Upper lobe of left lung (tissue), 6 donors: ENCODE measurements at regions not wholly inside any gene's neighbourhood (a gene's known extent, or its start where the extent isn't known, plus 50 kb on each side); places are given as distances from the start of the nearest gene placed in this dataset.
"Not testable (repeated sequence)": the region's sequence is repeated elsewhere in the genome, so short reads cannot be mapped to it uniquely, and the experiment has no call there.

Experiments used
- ATAC-seq, 2 donors: fragments of 200-7000 bp; cut with Tn5 transposase; one replicate each; pipeline ENCODE4 v1.9.1; 2022; ENCODE audit warnings: mild to moderate bottlenecking in 2 of 2, moderate library complexity in 2 of 2; ENCODE audit not compliant: low FRiP score in 2 of 2
- DNase-seq, 2 donors: peaks; one replicate each; pipeline ENCODE4 v3.0.0-alpha.2; 2019 to 2020
- H3K27ac ChIP-seq, 4 donors: fragments of 200-600 bp; sonication (generic); one replicate each; pipeline ENCODE4 v1.5.1; 2016 to 2019
- H3K27me3 ChIP-seq, 4 donors: fragments of 200-600 bp; sonication (generic); one replicate each; pipeline ENCODE4 v1.5.1; 2017 to 2019
- H3K36me3 ChIP-seq, 4 donors: fragments of 200-600 bp; sonication (generic); one replicate each; pipeline ENCODE4 v1.5.1; 2016 to 2019
- H3K4me1 ChIP-seq, 4 donors: fragments of 200-600 bp; sonication (generic); one replicate each; pipeline ENCODE4 v1.5.1; 2018 to 2019
- H3K4me3 ChIP-seq, 4 donors: fragments of 200-600 bp; sonication (generic); one replicate each; pipeline ENCODE4 v1.5.1; 2017 to 2019; ENCODE audit warnings: mild to moderate bottlenecking in 2 of 4, moderate library complexity in 1 of 4
- H3K9me3 ChIP-seq, 4 donors: fragments of 200-600 bp; sonication (generic); one replicate each; pipeline ENCODE4 v1.5.1; 2018 to 2019
- EP300 ChIP-seq, 4 donors: sonication (generic); formaldehyde crosslinking; IDR thresholded peaks; one replicate each; pipeline ENCODE4 v1.5.1; 2017; ENCODE audit warnings: antibody characterized with exemption in 4 of 4, control low read depth in 2 of 4
- POLR2A ChIP-seq, 4 donors: fragments of 450-650 bp; IDR thresholded peaks; one replicate each; pipeline ENCODE4 v1.5.1; 2016 to 2017; ENCODE audit warnings: antibody characterized with exemption in 4 of 4, mild to moderate bottlenecking in 2 of 4
- POLR2AphosphoS5 ChIP-seq, 2 donors: sonication (generic); formaldehyde crosslinking; IDR thresholded peaks; one replicate each; pipeline ENCODE4 v1.5.1; 2017; ENCODE audit warnings: antibody characterized with exemption in 2 of 2
- WGBS, 2 donors: methylation state at CpG; one replicate each; pipeline ENCODE4 v1.1.5; 2017 to 2018; 5-methylcytosine and 5-hydroxymethylcytosine counted together
- TF ChIP-seq, protein P1 (sequence below), 6 experiments: fragments of 450-650 bp in 4 of 6; fragments of 200-600 bp in 2 of 6; sonication (generic) in 2 of 6; IDR thresholded peaks; one replicate each; pipeline ENCODE4 v1.5.1; 2016 to 2019; ENCODE audit warnings: antibody characterized with exemption in 6 of 6
- donor health status: DM: no; HTN: no; CAD: no; lungs with moderate emphysema.
- donor health status: DM: no; HTN: yes; CAD: no; lungs with severe emphysema.

DNA sequence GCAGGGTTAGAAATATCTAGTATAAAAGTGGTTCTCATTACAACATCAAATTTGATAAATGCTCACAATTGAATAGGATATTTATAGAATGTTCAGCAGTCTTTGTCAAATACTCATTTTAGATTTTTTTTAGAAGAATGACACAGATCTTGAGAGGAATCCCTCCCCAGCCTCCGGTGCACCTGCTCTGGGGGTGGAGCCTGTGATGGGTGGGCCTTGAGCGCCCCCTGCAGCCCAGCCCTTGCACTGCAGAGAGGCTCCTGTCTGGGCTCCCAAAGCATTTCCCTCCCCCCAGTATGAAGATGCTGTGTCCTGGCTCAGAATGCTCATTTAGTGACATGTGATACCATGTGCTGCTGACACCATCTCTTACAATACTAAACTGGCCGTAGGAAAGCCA lies 792.3 kb downstream of the TMEM121 start:
- 30 to 32% methylated on average over 2 to 3 of the region's 3 CpGs for WGBS, 2 donors
- ATAC-seq (no peak), DNase-seq (peak in 1 of 2 donors; percentile 79)
- TF ChIP-seq, protein P1, sequence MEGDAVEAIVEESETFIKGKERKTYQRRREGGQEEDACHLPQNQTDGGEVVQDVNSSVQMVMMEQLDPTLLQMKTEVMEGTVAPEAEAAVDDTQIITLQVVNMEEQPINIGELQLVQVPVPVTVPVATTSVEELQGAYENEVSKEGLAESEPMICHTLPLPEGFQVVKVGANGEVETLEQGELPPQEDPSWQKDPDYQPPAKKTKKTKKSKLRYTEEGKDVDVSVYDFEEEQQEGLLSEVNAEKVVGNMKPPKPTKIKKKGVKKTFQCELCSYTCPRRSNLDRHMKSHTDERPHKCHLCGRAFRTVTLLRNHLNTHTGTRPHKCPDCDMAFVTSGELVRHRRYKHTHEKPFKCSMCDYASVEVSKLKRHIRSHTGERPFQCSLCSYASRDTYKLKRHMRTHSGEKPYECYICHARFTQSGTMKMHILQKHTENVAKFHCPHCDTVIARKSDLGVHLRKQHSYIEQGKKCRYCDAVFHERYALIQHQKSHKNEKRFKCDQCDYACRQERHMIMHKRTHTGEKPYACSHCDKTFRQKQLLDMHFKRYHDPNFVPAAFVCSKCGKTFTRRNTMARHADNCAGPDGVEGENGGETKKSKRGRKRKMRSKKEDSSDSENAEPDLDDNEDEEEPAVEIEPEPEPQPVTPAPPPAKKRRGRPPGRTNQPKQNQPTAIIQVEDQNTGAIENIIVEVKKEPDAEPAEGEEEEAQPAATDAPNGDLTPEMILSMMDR (IDR thresholded peaks at IDR 0.05): peak in 1 of 6 experiments; percentile 23
- TF ChIP-seq POLR2A (IDR thresholded peaks at IDR 0.05): no peak
- no peak for TF ChIP-seq EP300 (IDR thresholded peaks at IDR 0.05)
- no peak overlapping the region for H3K4me3 ChIP-seq
- H3K27ac ChIP-seq: no peak overlapping the region
- no peaks in the 10 kb centered on the region for H3K27me3 ChIP-seq
- no peaks in the 10 kb centered on the region for H3K4me1 ChIP-seq
- no peaks in the 10 kb centered on the region for H3K9me3 ChIP-seq
- no peaks in the 10 kb centered on the region for H3K36me3 ChIP-seq

DNA sequence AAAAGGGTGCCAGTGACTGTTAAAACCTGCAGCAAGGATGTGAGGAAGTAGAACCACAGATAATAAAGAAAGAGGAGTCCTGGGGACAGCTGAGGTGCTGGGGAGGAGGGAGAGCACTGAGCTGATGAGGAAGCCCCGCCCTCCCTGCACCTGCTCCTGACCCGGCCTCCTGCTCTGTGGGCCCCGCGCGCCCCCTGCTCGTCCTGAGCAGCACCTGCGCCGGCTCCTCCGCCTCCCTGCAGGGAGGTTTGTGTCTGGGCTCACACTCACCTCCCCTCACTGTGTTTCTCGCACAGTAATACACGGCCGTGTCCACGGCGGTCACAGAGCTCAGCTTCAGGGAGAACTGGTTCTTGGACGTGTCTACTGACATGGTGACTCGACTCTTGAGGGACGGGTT lies 797.6 kb downstream of the TMEM121 start:
- H3K4me1 ChIP-seq, ATAC-seq, H3K4me3 ChIP-seq, H3K27me3 ChIP-seq, H3K9me3 ChIP-seq, H3K36me3 ChIP-seq, H3K27ac ChIP-seq: not testable (repeated sequence)
- peak in 1 of 2 donors; percentile 61 for DNase-seq
- WGBS, 2 donors: 67 to 81% methylated on average over 13 to 17 of the region's 17 CpGs

DNA sequence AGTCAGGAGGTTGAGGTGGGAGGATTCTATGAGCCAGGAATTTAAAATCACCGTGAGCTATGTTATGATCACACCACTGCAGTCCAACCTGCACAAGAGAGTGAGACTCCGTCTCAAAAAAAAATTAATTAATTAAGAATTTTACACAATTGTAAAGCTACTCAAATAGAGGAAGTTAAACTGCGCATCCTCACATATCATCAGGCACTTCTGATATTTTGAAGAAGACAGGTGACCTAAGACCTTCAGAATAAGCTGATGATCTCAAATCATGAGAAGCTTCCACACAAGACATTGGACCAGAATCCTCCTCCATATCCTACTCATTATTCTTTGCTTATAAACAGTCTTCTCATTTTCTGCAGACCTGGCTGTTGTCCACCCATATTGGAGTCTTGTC lies 800.9 kb downstream of the TMEM121 start:
- no peaks in the 10 kb centered on the region for H3K9me3 ChIP-seq
- H3K27me3 ChIP-seq: no peaks in the 10 kb centered on the region
- DNase-seq (no peak), ATAC-seq (no peak)
- H3K27ac ChIP-seq: no peak overlapping the region
- no peaks in the 10 kb centered on the region for H3K4me1 ChIP-seq
- WGBS, 2 donors: 56 to 72% methylated on average over 3 of the region's 3 CpGs
- TF ChIP-seq EP300 (IDR thresholded peaks at IDR 0.05) (no peak), POLR2AphosphoS5 (IDR thresholded peaks at IDR 0.05) (no peak), POLR2A (IDR thresholded peaks at IDR 0.05) (no peak)
- TF ChIP-seq, protein P1 (IDR thresholded peaks at IDR 0.05): no peak
- no peak overlapping the region for H3K4me3 ChIP-seq
- no peaks in the 10 kb centered on the region for H3K36me3 ChIP-seq

DNA sequence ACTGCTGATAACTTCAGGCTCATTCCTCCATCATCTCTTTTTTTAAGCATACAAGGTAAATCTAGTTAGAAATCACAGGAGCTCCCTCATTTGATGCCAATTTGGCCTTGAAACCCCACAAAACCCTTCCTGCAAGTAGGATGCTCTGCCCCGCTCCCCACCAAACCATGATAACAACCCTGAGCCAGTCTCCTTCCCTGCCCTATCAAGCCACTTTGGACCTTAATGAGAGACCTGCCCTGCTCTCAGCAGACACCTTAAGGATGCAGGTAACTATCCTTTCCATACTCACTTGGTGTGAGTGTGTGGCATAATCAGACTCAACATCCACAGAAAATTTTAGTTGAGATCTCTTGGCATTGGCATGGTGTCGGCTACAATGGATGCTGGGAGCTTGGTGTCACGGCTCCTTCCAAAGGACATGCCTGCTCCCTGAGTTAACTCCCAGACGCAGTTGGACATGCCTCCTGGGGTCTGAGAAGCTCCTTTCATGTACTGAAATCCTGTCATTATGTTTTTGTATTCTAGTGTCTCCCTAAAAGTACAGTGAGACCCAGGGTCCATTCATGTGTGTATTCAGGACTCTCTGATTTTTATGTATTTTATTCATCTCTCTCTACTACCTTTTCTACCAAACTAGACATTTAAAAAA lies 801.4 kb downstream of the TMEM121 start:
- not testable (repeated sequence) for DNase-seq, H3K27ac ChIP-seq, H3K27me3 ChIP-seq, H3K9me3 ChIP-seq, H3K4me1 ChIP-seq, H3K36me3 ChIP-seq, H3K4me3 ChIP-seq
- peak in 1 of 2 donors; percentile 45 for ATAC-seq
- 62% methylated on average over 4 of the region's 4 CpGs for WGBS, 2 donors

DNA sequence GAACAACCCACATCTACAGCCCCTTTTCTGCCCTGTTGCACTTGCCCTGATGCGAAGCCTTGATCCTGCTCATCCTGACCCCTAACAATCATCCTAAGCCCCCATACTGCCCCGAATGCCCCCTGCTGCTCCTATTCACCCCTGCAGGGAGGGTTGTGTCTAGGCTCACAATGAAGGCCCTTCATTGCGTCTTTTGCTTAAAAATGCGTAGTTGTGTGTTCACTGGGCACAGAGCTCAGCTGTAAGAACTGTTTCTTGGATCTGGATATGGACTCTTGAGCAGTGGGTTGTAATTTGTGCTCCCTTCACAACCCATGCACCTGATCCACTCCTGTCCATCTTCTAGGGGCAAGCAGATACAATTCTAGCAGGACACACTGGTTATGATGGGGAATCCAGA lies 802.9 kb downstream of the TMEM121 start:
- H3K4me1 ChIP-seq, H3K4me3 ChIP-seq, H3K9me3 ChIP-seq, H3K27ac ChIP-seq, DNase-seq, H3K27me3 ChIP-seq, H3K36me3 ChIP-seq: not testable (repeated sequence)
- WGBS, 2 donors: 52 to 66% methylated on average over 3 to 4 of the region's 4 CpGs
- peak in 1 of 2 donors; percentile 41 for ATAC-seq

DNA sequence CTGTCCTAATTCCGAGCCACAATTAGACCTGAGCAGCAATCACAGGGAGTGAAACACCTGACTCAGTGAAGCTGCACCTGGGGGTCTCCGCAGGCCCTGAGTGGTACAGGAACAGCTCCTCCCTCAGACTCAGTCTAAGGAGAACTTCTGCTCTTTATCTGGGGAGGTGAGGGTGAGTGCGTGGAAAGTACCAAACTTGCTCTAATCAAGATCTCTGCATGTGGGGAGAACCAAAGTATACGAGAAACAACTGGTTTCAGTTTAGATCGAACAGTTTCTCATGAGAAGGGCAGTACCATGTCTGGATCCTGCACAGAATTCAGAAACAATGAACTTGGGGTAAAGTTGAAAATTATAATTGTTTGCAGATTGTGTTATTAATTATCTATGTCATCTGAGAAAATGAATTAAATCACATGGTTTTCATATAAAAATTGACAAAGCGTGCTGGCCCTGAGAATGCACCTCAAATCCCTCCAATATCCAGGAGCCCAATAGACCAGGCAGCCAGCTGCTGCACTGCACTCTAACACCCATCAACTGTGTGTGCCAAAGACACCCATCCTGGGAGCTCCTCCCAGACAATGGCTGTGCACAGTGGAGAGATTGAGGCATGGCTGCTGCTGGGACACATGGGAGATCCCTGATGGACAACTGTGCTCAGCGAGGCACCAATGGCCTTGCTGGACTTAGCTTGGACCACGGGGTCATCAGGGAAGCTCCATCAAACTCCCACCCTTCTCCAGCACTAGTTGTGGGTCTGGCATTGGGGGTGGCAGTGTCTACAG lies 803.8 kb downstream of the TMEM121 start:
- DNase-seq, ATAC-seq, H3K4me1 ChIP-seq, H3K4me3 ChIP-seq, H3K27me3 ChIP-seq, H3K36me3 ChIP-seq, H3K9me3 ChIP-seq, H3K27ac ChIP-seq: not testable (repeated sequence)
- 43 to 47% methylated on average over 3 to 7 of the region's 8 CpGs for WGBS, 2 donors
